GM03348 (cell line): ENCODE measurements at regions not wholly inside any gene's neighbourhood (a gene's known extent, or its start where the extent isn't known, plus 50 kb on each side); places are given as distances from the start of the nearest gene placed in this dataset.
"Not testable (repeated sequence)": the region's sequence is repeated elsewhere in the genome, so short reads cannot be mapped to it uniquely, and the experiment has no call there.

ENCODE experiments used
- DNase-seq: peaks from one replicate; pipeline ENCODE4 v3.0.0; 2012; ENCODE audit warnings: low spot score

- DNase-seq = no peak
Observed at GRCh38 chr3:144463911-144464310, 492.3 kb downstream of the DIPK2A start.

GRCh38 chr3:144466114-144466513 is 494.5 kb downstream of the DIPK2A start:
- DNase-seq = no peak

DNA sequence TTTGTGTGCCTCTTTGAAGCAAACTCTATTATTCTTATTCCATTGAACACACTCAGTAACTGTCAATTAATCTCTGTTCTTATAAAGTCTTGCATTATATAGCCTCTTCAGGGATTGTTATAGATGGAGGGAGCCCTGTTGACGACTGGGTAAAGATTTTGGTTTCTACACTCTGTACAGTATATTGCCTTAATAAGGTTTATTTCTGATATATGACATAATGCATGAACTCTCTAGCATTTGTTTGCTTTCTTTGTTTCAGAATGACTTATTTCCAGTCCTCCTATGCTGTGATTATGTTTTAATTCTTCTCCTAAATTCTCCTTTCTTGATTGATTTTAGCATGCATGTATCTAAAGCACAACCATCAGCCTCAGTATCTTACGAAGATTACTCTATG is 494.9 kb downstream of the DIPK2A start:
- DNase-seq = no peak

DNA sequence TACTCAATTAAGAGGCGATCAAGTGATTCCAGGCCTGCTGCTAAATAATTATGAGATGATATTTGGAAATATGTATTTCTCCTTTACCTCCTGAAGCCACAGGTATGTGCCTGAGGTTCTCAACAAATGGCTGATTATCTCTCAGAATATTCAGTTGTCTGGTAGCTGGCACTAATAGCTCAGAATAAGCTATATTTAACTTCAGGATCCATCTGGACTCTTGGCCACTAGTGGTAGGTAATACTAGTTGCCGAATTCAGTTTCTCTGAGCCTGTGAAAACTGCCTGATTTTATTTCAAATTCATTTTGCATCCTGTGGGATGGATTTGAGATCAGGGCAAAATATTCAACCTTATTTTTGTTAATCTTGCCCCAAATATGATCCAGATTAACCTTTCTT is 499.0 kb downstream of the DIPK2A start:
- no peak for DNase-seq

GRCh38 chr3:144477593-144477992 is 506.0 kb downstream of the DIPK2A start:
- no peak for DNase-seq

- DNase-seq = no peak
Observed at GRCh38 chr3:144480416-144480919, 508.8 kb downstream of the DIPK2A start.

DNA sequence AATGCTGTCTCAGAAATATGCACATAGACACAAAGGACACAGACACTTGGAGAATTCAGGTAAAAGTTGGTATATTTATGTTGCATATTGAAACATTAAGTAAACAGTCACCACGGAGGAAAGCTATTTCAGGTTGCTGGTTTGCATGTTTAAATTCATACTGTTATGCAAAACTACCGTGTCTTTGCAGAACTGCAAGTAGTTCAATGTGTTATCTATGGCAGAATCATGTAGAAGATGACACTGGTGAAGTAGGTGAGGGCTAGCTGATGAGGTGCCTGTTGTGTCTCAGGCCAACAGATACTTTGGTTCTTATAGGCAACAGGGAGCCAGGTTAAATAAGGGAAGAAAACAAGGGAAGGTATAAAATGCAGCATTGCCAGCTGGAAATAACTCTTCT is 511.3 kb downstream of the DIPK2A start:
- DNase-seq = no peak

- no peak for DNase-seq
Observed at GRCh38 chr3:144487011-144487410, 515.4 kb downstream of the DIPK2A start.

- DNase-seq = no peak
Observed at GRCh38 chr3:144488927-144489326, 517.3 kb downstream of the DIPK2A start.

DNA sequence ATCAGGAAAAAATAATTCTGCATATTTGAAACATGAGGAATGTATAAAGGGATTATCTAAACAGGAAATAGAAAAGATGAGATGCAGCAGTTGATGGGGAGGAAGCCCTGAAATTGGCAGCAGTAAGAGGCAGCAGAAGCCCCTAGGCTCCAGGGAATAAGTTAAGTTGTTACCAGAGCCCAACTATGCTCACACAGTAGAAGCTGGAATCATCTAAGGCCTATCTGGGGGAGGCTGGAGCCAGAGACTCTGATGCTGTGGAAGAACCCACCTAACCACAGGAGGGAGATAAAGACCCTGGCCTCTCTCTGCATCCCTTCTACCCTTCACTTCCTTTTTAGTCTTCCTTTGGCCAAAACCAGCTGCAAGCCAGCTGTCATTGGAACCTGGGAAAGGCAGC is 519.7 kb downstream of the DIPK2A start:
- no peak for DNase-seq

- not testable (repeated sequence) for DNase-seq
Observed at GRCh38 chr3:144494651-144495050, 523.0 kb downstream of the DIPK2A start.

GRCh38 chr3:144496141-144496835 is 524.7 kb downstream of the DIPK2A start:
- DNase-seq = no peak

DNA sequence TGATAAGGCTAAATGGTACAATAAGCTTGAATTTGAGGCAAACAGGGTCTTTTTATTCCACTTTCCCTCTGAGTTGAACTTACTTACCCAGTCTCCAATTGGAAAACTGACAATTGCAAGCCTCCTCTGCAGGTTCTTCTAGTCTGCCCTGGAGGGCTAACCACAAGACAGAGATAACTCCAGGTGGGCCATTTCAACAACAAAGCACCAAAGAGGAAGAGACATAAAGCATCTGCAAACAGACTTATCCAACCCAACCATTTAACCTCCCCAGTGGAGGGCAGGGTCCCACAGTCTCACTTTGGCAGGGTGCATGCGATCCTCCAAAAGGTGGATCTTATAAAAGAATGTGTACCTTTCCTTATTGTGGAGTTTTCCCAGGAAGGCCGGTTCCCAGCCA is 525.8 kb downstream of the DIPK2A start:
- no peak for DNase-seq

DNA sequence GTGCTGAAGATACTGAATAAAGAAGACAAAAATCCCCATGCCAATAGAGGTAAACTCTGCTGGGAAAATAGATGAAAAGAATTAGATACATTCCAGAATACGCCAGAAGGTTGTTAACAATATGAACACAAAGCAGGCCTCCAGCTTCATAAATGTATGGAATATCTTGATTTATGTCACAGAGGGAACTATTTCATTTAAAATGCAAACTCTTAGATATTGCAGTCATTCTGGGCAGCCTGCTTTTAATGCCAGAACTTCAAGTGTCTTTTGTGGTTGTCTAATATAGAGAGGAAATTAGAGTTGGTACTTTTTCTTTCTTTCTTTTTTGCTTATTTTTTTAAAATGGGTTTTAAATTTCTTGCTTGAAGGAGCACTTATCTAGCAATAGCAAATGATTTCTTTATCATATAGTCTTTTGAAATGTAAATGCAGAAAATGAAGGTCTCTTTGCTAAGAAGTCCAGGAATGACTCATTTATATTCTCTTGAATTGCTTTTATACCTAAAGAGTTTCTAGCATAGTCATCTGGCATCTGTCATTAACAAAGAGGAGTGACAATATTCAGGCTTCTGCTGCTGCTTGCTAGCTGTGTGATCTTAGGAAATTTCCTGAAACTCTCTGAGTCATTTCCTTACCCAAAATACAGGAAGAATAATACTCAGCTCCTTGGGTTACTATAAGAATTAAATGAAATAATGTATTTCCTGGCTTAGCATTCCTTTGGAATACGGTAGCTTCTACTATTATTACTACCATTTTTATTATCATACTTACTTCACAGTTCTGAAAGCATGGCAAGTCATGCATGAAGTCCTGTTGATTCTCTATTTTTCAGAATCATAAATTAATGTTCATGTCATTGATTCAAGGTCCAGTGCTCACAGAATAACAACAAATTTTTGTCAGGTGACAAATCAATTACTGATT is 527.6 kb downstream of the DIPK2A start:
- DNase-seq = no peak

DNA sequence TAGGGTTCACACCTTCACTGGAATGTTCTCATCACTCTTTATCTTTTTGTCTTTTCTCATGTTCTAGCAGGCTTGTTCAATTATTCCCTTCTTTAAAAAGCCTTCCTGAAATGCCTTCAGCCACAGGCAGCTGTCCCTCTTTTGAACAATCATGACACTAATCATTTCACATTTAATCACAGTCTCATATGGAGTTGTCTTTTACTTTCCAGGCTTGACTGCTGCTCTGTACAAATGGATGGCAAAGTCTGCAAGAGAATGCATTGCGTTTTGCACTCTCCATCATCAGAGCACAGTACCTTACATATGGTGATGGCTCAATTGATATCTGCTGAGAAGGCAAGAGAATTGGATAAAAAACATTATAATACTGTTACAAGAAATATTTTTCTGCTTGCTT is 529.8 kb downstream of the DIPK2A start:
- no peak for DNase-seq

DNA sequence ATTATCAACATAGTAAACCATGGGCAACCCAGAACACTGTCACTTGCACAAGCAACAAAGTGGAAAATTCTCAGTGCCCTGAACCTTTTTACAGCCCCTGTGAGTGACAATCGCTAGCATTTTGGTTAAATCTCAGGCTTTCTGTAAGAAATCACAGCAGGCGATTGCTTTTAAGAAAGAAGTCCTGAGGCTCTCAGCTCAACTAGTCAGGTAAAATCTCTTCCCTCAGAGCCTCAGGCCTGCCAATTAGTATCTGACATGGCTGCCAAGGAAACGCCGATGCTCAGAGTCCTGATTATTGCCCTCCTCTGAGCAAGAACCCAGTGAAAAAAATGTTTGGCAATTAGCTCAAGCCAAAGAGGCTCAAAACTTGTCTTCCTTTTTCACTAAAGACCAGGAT is 530.8 kb downstream of the DIPK2A start:
- DNase-seq = no peak

DNA sequence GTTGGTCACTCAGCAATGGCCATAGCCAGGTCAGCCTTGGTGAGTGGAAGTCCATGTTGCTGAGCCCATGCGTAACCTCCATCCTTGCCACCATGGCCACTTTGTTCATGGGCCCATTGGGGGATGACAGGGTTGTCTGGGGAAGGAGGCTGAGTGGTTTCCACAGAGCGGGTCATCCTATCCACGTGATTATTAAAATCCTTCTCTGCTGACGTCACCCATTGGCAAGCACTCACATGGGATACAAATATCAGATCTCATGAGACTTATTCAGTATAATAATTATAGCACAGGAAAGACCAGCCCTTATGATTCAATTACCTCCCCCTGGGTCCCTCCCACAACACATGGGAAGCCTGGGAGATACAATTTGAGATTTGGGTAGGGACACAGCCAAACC is 534.8 kb downstream of the DIPK2A start:
- not testable (repeated sequence) for DNase-seq

DNA sequence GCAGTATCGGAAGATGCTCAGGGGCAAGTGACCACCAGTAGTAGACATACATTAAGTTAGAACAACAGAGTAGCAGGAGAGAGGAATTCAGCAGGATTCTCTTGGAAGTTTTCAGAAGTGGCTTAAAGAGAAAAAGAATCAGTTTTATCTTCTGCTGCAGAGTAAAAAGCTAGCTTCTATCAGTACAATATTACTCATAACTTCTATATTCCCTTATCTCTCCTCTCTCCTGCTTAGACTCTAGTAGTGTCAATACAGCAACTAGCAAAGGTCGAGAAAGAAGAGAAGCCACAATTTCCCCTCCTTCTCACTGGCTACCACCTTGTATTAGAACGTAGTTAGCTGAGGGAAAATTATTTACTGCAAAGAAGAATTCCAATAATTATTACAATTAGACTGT is 539.7 kb downstream of the DIPK2A start:
- DNase-seq = no peak

- DNase-seq = no peak
Observed at GRCh38 chr3:144516026-144516425, 544.4 kb downstream of the DIPK2A start.

DNA sequence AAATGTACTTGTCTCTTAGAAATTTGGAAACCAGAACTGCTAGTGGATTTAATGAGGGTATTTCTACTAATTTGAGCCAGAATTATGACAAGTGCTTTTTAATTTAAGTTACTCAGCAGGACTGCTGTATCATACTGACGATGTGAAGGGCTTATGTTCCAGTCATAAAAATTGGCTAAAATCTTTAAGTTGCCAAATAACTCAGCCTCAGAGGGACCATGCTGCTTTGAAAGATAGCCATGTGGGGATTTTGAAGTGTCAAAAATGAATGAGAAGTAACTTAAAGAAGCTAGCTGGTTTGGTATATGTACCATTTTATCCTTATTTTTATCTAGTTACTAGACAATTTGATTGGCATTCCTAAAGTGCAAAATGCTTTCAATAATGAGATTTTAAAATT is 545.0 kb downstream of the DIPK2A start:
- no peak for DNase-seq

DNA sequence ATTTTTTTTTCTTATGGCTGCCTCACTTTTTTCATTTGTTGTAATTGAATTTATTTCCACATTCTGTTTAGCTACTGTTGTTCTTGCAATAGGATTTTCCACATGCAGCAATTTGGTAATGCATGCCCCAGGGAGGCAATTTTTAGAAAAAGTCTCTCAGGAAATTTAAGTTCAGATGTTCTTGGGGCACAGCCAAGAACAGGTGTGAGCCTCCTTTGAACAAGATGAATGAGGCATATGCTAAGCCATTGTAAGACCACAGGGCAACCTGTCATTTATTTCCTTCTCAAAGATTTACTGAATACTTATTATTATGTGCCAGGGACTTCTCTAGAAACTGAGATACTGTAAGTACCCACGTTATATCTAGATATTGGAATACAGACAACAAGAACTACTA is 549.5 kb downstream of the DIPK2A start:
- DNase-seq = no peak

- no peak for DNase-seq
Observed at GRCh38 chr3:144522456-144522855, 550.8 kb downstream of the DIPK2A start.

DNA sequence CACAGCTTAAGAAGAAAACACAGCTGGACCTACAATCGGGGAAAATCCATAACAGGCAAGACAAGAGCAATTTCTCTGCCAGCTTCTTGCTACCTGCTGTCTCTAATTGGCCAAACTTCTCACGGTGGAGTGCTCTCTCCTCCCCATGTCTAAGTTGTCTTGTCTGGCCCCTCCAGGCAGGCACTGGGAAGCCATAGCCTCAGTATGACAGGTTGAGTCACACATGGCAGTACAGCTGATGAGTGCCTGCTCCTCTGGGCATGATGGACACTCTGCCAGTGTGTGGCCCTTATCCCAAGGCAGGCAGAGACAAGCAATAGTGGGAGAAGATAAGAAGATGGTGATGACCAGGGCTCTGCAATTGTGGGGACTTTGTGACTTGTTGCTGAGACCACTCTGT is 551.8 kb downstream of the DIPK2A start:
- DNase-seq = no peak
